GM21381 (cell line): ENCODE measurements at regions not wholly inside any gene's neighbourhood (a gene's known extent, or its start where the extent isn't known, plus 50 kb on each side); places are given as distances from the start of the nearest gene placed in this dataset.
"Not testable (repeated sequence)": the region's sequence is repeated elsewhere in the genome, so short reads cannot be mapped to it uniquely, and the experiment has no call there.

Experiments used
- ATAC-seq: cut with Tn5 transposase; IDR thresholded peaks from one replicate; pipeline ENCODE4 v1.9.1; 2021; ENCODE audit warnings: mild to moderate bottlenecking, moderate library complexity; ENCODE audit not compliant: unreplicated experiment

- no peak for ATAC-seq
Observed at GRCh38 chr5:86332851-86333250, 284.9 kb upstream of the COX7C start.

GRCh38 chr5:86337667-86338460 is 279.9 kb upstream of the COX7C start:
- ATAC-seq = no peak

GRCh38 chr5:86354664-86355063 is 263.1 kb upstream of the COX7C start:
- peak; percentile 71 for ATAC-seq

- ATAC-seq = no peak
Observed at GRCh38 chr5:86360801-86361200, 256.9 kb upstream of the COX7C start.

DNA sequence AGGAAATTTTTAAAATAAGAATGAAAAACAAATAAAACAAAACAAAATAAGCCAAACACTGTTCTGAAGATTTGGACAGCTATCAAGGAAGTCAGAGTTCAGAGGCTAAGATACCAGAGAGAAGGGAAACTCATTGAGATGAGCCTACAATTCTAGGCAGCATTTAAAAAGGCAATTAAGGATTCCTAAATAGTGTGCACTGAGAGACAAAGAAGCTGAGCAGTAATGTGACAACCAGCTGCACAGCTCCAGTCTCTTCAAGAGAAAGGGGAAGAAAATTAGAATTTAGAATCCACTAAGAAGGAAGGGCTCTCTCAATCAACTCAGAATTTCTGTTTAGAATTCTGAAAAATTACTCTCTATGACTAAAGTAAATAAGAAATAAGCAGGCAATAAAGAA is 246.7 kb upstream of the COX7C start:
- no peak for ATAC-seq

DNA sequence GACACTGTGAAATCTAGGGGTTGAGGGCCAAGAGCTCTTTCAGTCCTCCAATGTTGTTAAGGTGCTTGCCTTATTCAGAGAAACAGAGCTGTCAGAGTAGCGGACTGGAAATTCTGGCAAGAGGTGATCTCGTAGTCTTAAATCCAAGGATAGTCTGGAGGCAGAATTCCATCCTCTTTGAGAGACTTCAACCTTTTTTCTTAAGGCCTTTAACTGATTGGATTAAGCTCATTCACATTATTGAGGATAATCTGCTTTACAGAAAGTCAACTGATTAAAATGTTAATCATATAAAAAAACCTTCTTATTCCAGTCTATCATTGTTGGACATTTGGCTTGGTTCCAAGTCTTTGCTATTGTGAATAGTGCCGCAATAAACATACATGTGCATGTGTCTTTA is 243.1 kb upstream of the COX7C start:
- ATAC-seq = no peak

DNA sequence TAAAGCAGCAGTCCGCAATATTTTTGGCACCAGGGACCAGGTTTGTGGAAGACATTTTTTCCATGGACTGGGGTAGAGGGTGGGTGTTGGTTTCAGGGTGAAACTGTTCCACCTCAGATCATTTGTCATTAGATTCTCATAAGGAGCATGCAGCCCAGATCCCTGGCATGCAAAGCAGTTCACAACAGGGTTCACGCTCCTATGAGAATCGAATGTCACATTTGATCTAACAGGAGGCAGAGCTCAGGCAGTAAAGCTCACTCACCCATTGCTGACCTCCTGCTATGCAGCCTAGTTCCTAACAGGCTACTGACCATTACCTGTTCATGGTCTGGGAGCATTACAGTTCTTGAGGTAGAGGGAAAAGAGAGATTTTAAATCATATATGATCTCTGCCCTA is 241.5 kb upstream of the COX7C start:
- no peak for ATAC-seq

- ATAC-seq = no peak
Observed at GRCh38 chr5:86403190-86403589, 214.6 kb upstream of the COX7C start.

GRCh38 chr5:86404256-86404655 is 213.5 kb upstream of the COX7C start:
- ATAC-seq = no peak

DNA sequence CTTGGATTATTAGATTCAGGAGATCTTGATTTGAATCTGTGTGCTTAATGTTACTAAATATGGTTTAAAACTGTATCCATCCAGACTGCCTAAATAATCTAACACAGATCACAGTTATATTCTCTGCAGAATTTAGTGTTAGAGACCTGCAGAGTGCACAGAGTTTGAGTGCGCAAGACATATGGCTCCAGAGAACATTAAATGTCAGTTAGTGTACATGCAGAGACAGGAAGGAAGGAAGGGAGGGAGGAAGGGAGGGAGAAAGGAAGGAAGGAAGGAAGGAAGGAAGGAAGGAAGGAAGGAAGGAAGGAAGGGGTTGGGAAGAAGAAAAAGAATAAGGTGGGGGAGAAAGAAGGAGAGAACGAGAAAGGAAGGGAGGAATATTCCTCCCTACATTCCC is 210.0 kb upstream of the COX7C start:
- no peak for ATAC-seq

GRCh38 chr5:86411596-86411995 is 206.1 kb upstream of the COX7C start:
- ATAC-seq = no peak

DNA sequence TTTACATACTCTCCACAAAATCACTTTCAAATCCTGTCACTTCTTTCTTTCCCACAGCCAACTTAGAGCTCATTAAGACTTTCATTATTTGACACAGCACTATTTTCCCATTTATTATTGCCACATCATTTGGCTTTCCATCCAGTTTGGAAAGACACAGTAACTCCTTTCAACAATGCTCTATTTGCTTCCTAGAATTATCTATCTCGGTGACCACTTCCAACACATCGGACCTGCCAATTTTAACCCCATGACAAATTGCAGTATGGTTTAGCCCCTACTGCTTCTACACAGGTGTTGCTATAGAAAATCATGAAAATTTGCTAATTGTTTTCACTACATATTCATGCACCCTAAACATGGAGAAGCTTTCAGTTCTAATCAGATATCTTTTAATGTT is 190.6 kb upstream of the COX7C start:
- no peak for ATAC-seq

DNA sequence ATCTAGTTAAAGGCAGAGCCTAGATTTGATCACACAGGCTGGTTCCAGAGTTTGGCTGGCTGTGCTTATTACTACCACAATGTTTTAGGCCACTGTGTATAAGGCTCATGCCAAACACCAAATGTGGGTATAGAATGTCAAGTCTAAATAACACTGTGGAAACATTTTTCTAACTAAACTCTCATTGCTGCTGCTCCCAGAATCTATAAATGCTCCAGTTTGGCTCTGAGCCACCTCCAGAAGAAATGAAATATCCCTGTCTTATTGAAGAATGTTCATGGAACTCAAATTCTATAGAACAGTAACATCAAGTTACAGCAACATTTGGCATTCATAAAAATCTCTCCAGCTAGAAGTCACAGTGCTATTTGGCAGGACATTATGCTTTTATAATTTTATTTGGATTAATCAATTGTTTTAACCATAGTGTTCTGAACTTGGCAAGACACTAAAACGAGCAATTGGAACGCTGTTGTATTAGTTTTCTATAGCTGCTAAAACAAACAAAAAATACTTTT is 178.1 kb upstream of the COX7C start:
- ATAC-seq = no peak

DNA sequence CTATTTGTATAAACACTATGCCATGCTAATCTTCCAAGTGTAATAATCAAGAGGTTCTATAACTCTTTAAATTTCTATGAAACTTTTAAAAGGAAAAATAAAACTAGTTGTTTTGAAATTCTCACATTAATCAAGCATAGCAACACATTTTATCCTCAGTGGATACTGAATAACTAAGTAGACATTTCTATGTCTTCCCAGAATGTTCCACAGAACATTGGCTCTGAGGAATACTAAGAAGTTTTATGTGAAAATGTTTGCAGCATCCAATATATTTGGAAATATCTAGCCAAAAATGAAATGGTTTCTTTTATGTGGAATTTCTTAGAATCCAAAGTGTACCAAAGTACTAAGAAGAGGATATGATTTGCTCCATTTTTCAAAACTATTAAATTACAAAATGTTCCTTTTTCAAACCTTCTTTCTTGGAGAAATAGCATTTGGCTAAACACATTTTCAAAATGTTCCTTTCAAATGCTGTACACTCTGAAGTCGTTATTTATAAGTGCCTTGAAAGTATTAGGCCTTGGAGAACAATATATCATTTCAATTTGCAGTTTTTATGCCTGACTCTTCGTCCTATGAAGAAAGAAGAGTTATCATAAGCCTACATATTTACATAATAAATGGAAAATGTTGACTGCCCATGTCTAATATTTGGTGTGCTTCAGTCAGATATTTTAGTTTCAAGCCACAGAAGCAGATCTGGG is 175.6 kb upstream of the COX7C start:
- no peak for ATAC-seq

DNA sequence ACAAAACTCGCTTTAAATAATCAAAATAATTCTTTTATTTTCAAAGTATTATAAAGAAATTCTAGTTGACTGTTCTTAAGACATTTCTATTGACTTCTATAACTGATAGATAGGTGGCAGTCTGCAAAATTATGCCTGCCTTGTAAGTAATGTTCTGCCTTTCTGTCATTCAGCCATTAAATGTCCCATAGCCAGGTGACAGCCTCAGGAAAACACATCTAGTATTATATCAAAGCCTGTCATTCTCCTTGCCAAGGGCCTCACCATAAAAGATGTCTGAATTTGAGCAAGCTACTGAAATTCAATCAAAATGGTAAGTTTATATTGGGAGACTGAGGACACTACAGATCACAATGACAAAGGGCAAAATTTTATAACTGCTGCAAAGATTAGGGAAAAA is 170.4 kb upstream of the COX7C start:
- ATAC-seq = no peak

DNA sequence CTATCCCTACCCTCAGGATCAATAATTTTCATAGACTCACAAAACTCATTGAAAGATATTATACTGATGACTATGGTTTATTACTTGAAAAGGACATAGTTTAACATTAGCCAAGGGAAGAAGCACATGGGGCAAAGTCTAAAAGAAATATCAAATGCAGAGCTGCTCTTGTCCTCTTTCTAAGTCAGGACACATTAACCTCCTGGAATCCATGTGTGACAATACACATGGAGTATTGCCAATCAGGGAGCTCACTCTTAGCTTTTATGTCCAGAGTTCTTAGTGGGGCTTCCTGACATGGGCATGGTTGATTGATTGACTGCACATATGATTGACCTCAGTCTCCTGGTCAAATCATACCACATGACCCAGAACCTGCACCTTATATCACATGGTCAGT is 165.5 kb upstream of the COX7C start:
- ATAC-seq = no peak

- no peak for ATAC-seq
Observed at GRCh38 chr5:86460519-86460918, 157.2 kb upstream of the COX7C start.

DNA sequence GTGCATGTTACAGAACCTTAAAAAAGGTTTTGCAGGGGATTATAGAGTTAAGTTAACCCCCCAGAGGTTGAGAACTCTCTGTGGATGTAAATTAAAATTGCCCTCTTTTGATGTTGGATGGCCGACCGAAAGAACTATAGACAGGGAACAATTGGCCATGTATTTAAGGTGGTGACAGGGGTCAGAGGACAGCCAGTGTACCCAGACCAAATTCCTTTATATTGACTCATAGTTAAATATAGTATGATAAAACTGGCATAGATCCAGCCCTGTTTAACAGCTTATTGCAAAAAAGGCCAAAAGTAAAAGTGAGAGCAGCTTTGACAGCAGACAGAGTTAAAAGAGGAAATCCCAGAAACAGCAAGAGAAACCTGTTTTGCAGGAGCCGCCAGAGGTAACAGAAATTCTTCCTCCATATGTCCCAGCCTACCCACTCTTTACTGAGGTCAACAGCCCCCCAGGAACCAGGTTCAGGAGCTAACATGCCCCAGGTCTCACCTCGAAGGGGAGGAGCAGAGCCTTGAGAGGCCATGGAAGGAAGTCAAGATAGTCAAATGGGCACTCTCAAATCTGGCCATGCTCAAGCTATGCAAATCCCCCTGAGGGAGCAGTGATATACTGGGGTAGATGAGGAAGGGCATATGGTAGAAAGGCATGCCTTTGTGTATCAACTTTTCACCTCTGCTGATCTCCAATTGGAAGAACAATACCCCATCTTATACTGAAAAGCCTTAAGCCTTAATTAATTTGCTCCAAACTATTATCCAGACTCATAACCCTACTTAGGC is 156.4 kb upstream of the COX7C start:
- no peak for ATAC-seq

DNA sequence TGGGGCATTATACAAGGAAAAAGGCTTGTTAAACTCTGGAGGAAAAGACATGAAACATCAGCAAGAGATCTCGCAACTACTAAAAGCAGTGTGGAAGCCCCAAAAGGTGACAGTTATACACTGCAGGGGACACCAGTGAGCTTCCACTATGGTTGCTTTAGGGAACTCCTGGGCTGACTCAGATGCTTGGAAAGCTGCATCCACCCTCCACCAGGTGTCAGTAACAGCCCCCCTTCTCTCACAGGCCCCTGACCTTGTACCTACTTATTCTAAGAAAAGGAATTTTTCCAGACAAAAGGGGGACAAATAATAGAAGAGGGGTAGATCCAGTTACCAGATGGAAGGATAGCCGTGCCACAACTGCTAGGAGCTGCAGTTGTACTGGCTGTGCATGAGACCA is 154.4 kb upstream of the COX7C start:
- no peak for ATAC-seq

DNA sequence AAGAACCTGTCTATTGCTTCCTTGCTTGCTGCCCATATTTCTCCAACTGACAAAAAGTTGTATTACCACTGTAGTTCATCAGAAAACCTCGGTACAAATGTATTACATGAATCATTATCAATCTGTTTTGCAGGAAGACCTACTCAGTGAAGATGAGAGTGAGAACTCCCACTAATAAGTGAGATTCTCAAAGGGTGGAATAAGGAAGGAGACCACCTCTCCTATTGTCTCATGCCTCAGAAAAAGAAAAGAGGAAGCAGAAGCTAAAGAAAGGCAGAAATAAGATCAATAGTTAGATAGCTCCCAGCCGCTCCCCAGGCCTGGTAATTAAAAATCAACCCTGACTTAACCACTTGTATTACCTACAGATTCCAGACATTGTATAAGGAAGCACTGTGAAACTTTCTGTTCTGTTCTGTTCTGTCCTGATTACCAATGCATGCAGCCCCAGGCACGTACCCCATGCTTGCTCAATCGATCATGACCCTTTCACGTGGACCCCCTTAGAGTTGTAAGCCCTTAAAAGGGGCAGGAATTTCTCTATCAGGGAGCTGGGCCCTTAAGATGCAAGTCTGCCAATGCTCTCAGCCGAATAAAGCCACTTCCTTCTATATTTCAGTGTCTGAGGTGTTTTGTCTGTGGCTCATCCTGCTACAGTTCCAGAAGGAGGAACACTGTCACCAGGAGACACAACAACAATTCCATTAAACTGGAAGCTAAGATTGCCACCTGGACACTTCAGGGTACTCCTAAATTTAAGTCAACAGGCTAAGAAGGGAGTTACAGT is 152.5 kb upstream of the COX7C start:
- no peak for ATAC-seq

- ATAC-seq = not testable (repeated sequence)
Observed at GRCh38 chr5:86466721-86467120, 151.0 kb upstream of the COX7C start.
